Liver (tissue), 3 donors: ENCODE measurements at regions not wholly inside any gene's neighbourhood (a gene's known extent, or its start where the extent isn't known, plus 50 kb on each side); places are given as distances from the start of the nearest gene placed in this dataset.

Source experiments
- CTCF ChIP-seq: fragments of 150-350 bp; IDR thresholded peaks from 2 replicates; pipeline ENCODE4 v1.5.1; 2017; ENCODE audit warnings: improper control_type of control experiment, low read depth, low read length; ENCODE audit not compliant: missing input control
- FOXA1 ChIP-seq: IDR thresholded peaks from 2 replicates; pipeline ENCODE4 v1.6.1; 2016; ENCODE audit warnings: antibody characterized with exemption
- HNF4G ChIP-seq: IDR thresholded peaks from 2 replicates; pipeline ENCODE4 v1.6.1; 2016; ENCODE audit warnings: antibody characterized with exemption
- JUND ChIP-seq, 2 donors: IDR thresholded peaks; 2 replicates each; pipeline ENCODE4 v1.6.1; 2016; ENCODE audit warnings: antibody characterized with exemption in 2 of 2
- MAX ChIP-seq: IDR thresholded peaks from 2 replicates; pipeline ENCODE4 v1.6.1; 2016; ENCODE audit warnings: antibody characterized with exemption
- RAD21 ChIP-seq, 2 donors: IDR thresholded peaks; 2 replicates each; pipeline ENCODE4 v1.6.1; 2016; ENCODE audit warnings: antibody characterized with exemption in 2 of 2, mild to moderate bottlenecking in 2 of 2
- RXRA ChIP-seq, 2 donors: IDR thresholded peaks; 2 replicates each; pipeline ENCODE4 v1.6.1; 2017 to 2018; ENCODE audit warnings: antibody characterized with exemption in 2 of 2, mild to moderate bottlenecking in 1 of 2
- SP1 ChIP-seq: IDR thresholded peaks from 2 replicates; pipeline ENCODE4 v1.6.1; 2018; ENCODE audit warnings: antibody characterized with exemption, mild to moderate bottlenecking
- TAF1 ChIP-seq: conservative IDR thresholded peaks from 2 replicates; pipeline ENCODE4 v1.6.1; 2016; ENCODE audit warnings: antibody characterized with exemption, mild to moderate bottlenecking
- YY1 ChIP-seq: IDR thresholded peaks from 2 replicates; pipeline ENCODE4 v1.6.1; 2016; ENCODE audit warnings: antibody characterized with exemption, mild to moderate bottlenecking
- ZBTB33 ChIP-seq: IDR thresholded peaks from 2 replicates; pipeline ENCODE4 v1.6.1; 2016; ENCODE audit warnings: antibody characterized with exemption
- TF ChIP-seq, protein P1 (sequence below): IDR thresholded peaks from 2 replicates; pipeline ENCODE4 v1.6.1; 2016; ENCODE audit warnings: antibody characterized with exemption, mild to moderate bottlenecking
- donor health status: healthy.
- donor health status: healthy.

GRCh38 chrX:20350596-20350995 is 83.9 kb upstream of the RPS6KA3 start:
- TF ChIP-seq CTCF (no peak), RAD21 (IDR thresholded peaks at IDR 0.05) (no peak), ZBTB33 (no peak), HNF4G (no peak), YY1 (no peak), RXRA (IDR thresholded peaks at IDR 0.05) (no peak), MAX (no peak), FOXA1 (no peak), JUND (IDR thresholded peaks at IDR 0.05) (no peak), SP1 (no peak), TAF1 (no peak)
- TF ChIP-seq, protein P1, sequence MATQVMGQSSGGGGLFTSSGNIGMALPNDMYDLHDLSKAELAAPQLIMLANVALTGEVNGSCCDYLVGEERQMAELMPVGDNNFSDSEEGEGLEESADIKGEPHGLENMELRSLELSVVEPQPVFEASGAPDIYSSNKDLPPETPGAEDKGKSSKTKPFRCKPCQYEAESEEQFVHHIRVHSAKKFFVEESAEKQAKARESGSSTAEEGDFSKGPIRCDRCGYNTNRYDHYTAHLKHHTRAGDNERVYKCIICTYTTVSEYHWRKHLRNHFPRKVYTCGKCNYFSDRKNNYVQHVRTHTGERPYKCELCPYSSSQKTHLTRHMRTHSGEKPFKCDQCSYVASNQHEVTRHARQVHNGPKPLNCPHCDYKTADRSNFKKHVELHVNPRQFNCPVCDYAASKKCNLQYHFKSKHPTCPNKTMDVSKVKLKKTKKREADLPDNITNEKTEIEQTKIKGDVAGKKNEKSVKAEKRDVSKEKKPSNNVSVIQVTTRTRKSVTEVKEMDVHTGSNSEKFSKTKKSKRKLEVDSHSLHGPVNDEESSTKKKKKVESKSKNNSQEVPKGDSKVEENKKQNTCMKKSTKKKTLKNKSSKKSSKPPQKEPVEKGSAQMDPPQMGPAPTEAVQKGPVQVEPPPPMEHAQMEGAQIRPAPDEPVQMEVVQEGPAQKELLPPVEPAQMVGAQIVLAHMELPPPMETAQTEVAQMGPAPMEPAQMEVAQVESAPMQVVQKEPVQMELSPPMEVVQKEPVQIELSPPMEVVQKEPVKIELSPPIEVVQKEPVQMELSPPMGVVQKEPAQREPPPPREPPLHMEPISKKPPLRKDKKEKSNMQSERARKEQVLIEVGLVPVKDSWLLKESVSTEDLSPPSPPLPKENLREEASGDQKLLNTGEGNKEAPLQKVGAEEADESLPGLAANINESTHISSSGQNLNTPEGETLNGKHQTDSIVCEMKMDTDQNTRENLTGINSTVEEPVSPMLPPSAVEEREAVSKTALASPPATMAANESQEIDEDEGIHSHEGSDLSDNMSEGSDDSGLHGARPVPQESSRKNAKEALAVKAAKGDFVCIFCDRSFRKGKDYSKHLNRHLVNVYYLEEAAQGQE: no peak
